GM12878 (cell line): ENCODE measurements at regions not wholly inside any gene's neighbourhood (a gene's known extent, or its start where the extent isn't known, plus 50 kb on each side); places are given as distances from the start of the nearest gene placed in this dataset.

Experiments
- BCL11A ChIP-seq: IDR thresholded peaks from 2 replicates; pipeline ENCODE4 v1.6.1; 2011; ENCODE audit warnings: low read depth, low read length
- BHLHE40 ChIP-seq, 2 experiments: fragments of 450-650 bp in 1 of 2; IDR thresholded peaks; 2 replicates each; pipeline ENCODE4 v1.6.1; 2011 to 2017; ENCODE audit warnings: low read depth in 2 of 2, borderline replicate concordance in 1 of 2, improper control_type of control experiment in 1 of 2, low read length in 1 of 2, mild to moderate bottlenecking in 1 of 2
- CEBPB ChIP-seq, 2 experiments: fragments of 150-350 bp in 1 of 2; IDR thresholded peaks; 2 replicates each; pipeline ENCODE4 v1.6.1; 2012 to 2014; ENCODE audit warnings: low read depth in 2 of 2, low read length in 2 of 2, borderline replicate concordance in 1 of 2, inconsistent platforms in 1 of 2
- CTCF ChIP-seq, 3 experiments: IDR thresholded peaks in 2 of 3; conservative IDR thresholded peaks in 1 of 3; 2 replicates each; pipeline ENCODE4 v1.5.1; 2011; ENCODE audit warnings: low read depth in 3 of 3, low read length in 3 of 3, mild to moderate bottlenecking in 3 of 3, control low read depth in 2 of 3, moderate library complexity in 2 of 3, inconsistent platforms in 1 of 3, mixed read lengths in 1 of 3; ENCODE audit not compliant: control insufficient read depth in 2 of 3, insufficient read depth in 1 of 3; ENCODE audit errors: extremely low read depth in 1 of 3
- EP300 ChIP-seq, 2 experiments: fragments of 150-350 bp in 1 of 2; IDR thresholded peaks; 2 replicates each; pipeline ENCODE4 v1.6.1; 2011 to 2012; ENCODE audit warnings: low read depth in 2 of 2, low read length in 2 of 2, borderline replicate concordance in 1 of 2, improper control_type of control experiment in 1 of 2, inconsistent platforms in 1 of 2; ENCODE audit not compliant: control insufficient read depth in 1 of 2
- ETV6 ChIP-seq, 2 experiments: fragments of 450-650 bp in 1 of 2; IDR thresholded peaks in 1 of 2; conservative IDR thresholded peaks in 1 of 2; 2 replicates each; pipeline ENCODE4 v1.6.1; 2014; ENCODE audit warnings: antibody characterized with exemption in 1 of 2, borderline replicate concordance in 1 of 2, low read depth in 1 of 2, mild to moderate bottlenecking in 1 of 2, moderate library complexity in 1 of 2
- FOXM1 ChIP-seq: IDR thresholded peaks from 2 replicates; pipeline ENCODE4 v1.6.1; 2012; ENCODE audit warnings: low read depth, mild to moderate bottlenecking, inconsistent platforms, low read length, moderate library complexity
- REST ChIP-seq: IDR thresholded peaks from 2 replicates; pipeline ENCODE4 v1.6.1; 2012; ENCODE audit warnings: mild to moderate bottlenecking, low read depth, low read length

GRCh38 chr9:124101215-124101968, 89.8 kb downstream of the LHX2 start:
- no peak for TF ChIP-seq EP300 (IDR thresholded peaks at IDR 0.05; ENCODE audit: borderline replicate concordance in 1 of 2, control insufficient read depth in 1 of 2, low read depth in 2 of 2, low read length in 2 of 2)
- no peak for TF ChIP-seq CTCF (IDR thresholded peaks at IDR 0.05 in 2 of 3, conservative IDR thresholded peaks at IDR 0.05 in 1 of 3; ENCODE audit: control insufficient read depth in 2 of 3, extremely low read depth in 1 of 3, insufficient read depth in 1 of 3, low read depth in 3 of 3, low read length in 3 of 3)
- TF ChIP-seq BHLHE40 (IDR thresholded peaks at IDR 0.05; ENCODE audit: borderline replicate concordance in 1 of 2, low read depth in 2 of 2, low read length in 1 of 2), result no peak
- TF ChIP-seq CEBPB (IDR thresholded peaks at IDR 0.05; ENCODE audit: borderline replicate concordance in 1 of 2, low read depth in 2 of 2, low read length in 2 of 2), result no peak
- no peak for TF ChIP-seq FOXM1
- TF ChIP-seq REST, result no peak
- no peak for TF ChIP-seq ETV6 (conservative IDR thresholded peaks at IDR 0.05 in 1 of 2, IDR thresholded peaks at IDR 0.05 in 1 of 2; ENCODE audit: borderline replicate concordance in 1 of 2, low read depth in 1 of 2)
- TF ChIP-seq BCL11A, result no peak
